ENCODE measurements at regions not wholly inside any gene's neighbourhood (a gene's known extent, or its start where the extent isn't known, plus 50 kb on each side); places are given as distances from the start of the nearest gene placed in this dataset.

GRCh38 chr10:4217653-4218052 lies 432.6 kb upstream of the KLF6 start:
- no peak for DNase-seq

- no peak for DNase-seq
Observed at GRCh38 chr10:4217187-4217586, 432.2 kb upstream of the KLF6 start.

GRCh38 chr10:4216726-4217125 lies 431.7 kb upstream of the KLF6 start:
- DNase-seq: no peak

- DNase-seq: no peak
Observed at GRCh38 chr10:4215963-4216575, 431.1 kb upstream of the KLF6 start.

GRCh38 chr10:4215485-4215884 lies 430.5 kb upstream of the KLF6 start:
- DNase-seq: no peak

- no peak for DNase-seq
Observed at GRCh38 chr10:4214908-4215307, 429.9 kb upstream of the KLF6 start.

- no peak for DNase-seq
Observed at GRCh38 chr10:4213441-4213840, 428.4 kb upstream of the KLF6 start.

- DNase-seq: no peak
Observed at GRCh38 chr10:4212111-4212630, 427.2 kb upstream of the KLF6 start.

GRCh38 chr10:4208499-4208898 lies 423.5 kb upstream of the KLF6 start:
- DNase-seq: no peak

GRCh38 chr10:4205113-4205512 lies 420.1 kb upstream of the KLF6 start:
- DNase-seq: no peak

- no peak for DNase-seq
Observed at GRCh38 chr10:4202938-4203337, 417.9 kb upstream of the KLF6 start.

GRCh38 chr10:4201866-4202825 lies 417.1 kb upstream of the KLF6 start:
- DNase-seq: peak in 1 of 5 experiments; percentile 35

- DNase-seq: no peak
Observed at GRCh38 chr10:4199196-4199595, 414.2 kb upstream of the KLF6 start.

- DNase-seq: no peak
Observed at GRCh38 chr10:4198216-4198615, 413.2 kb upstream of the KLF6 start.

- DNase-seq: no peak
Observed at GRCh38 chr10:4197676-4198075, 412.7 kb upstream of the KLF6 start.

GRCh38 chr10:4196771-4197390 lies 411.9 kb upstream of the KLF6 start:
- DNase-seq: no peak

- no peak for DNase-seq
Observed at GRCh38 chr10:4196183-4196582, 411.2 kb upstream of the KLF6 start.

- no peak for DNase-seq
Observed at GRCh38 chr10:4195213-4195612, 410.2 kb upstream of the KLF6 start.

- no peak for DNase-seq
Observed at GRCh38 chr10:4194231-4194630, 409.2 kb upstream of the KLF6 start.

GRCh38 chr10:4191894-4192293 lies 406.9 kb upstream of the KLF6 start:
- DNase-seq: no peak

- DNase-seq: no peak
Observed at GRCh38 chr10:4191354-4191753, 406.3 kb upstream of the KLF6 start.

GRCh38 chr10:4190876-4191275 lies 405.9 kb upstream of the KLF6 start:
- DNase-seq: no peak

GRCh38 chr10:4189281-4189680 lies 404.3 kb upstream of the KLF6 start:
- DNase-seq: no peak

GRCh38 chr10:4188406-4188805 lies 403.4 kb upstream of the KLF6 start:
- no peak for DNase-seq

Data from T-helper 2 cell (primary cell).